HG03045 (cell line): ENCODE measurements at regions not wholly inside any gene's neighbourhood (a gene's known extent, or its start where the extent isn't known, plus 50 kb on each side); places are given as distances from the start of the nearest gene placed in this dataset.

Experiments used
- ATAC-seq: cut with Tn5 transposase; IDR thresholded peaks from one replicate; pipeline ENCODE4 v1.9.1; 2021; ENCODE audit warnings: mild to moderate bottlenecking, moderate library complexity; ENCODE audit not compliant: unreplicated experiment

DNA sequence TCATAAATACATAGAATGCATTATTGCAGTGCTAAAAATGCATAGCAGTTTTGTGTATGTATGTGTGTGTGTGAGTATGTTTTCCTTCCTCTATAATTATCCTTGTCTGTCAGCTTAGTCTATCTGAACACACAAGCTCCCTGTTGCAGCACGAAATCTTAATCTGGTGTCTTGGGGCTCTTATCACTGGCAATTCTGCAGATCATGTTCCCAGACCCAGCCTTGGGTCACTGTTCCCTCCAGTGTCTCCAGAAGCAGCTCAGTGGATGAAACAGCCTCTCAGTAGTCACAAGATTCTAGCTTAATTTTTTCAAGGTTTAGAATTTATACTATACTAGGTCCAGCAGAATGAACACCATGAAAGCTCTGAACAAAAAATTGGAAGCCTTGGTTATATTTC, 777.9 kb downstream of the MRPL39 start:
- ATAC-seq, result no peak

DNA sequence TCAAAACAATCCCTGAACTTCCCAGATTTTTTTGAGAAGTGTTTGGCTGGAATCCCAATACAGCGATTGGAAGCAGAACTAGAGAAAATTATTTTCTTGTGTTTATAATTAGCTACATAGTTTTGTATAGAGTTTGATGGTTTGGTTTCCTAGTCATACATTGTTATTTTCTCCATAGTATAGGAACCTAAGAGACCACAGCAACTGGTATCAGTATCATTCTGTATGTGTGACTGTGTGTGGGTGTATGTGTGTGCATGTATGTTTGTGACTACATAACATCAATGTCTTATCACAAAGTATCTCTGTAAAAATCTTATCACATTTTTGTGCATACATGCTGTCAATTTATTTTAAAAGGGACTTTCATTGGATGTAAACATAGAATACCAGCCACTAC, 780.5 kb downstream of the MRPL39 start:
- no peak for ATAC-seq

- no peak for ATAC-seq
Measured at GRCh38 chr21:24825348-24825747, 781.9 kb downstream of the MRPL39 start.

- ATAC-seq, result no peak
Measured at GRCh38 chr21:24824209-24824608, 783.1 kb downstream of the MRPL39 start.

- ATAC-seq, result no peak
Measured at GRCh38 chr21:24823247-24823646, 784.0 kb downstream of the MRPL39 start.

- ATAC-seq, result no peak
Measured at GRCh38 chr21:24785033-24785432, 822.2 kb downstream of the MRPL39 start.

GRCh38 chr21:24781146-24781545, 826.1 kb downstream of the MRPL39 start:
- no peak for ATAC-seq

GRCh38 chr21:24759348-24760075, 847.8 kb downstream of the MRPL39 start:
- ATAC-seq, result no peak

DNA sequence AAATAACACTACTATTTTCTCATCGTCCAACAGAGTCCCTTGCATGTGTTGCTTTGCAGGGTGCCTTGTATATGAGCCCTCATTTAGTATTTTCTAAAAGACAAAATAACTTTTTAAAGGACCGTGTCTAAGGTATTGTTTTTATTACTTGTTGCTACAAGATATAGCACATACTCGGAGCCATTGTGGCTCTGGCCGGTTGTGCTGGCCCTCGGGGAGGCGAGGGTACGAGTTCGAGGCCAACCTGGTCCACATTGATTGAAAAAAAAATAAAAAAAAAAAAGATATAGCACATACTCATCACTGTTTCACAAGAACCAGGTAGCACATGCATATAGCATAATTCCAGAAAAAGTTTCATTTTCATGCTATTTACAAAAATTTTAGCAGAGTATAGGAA, 869.2 kb downstream of the MRPL39 start:
- no peak for ATAC-seq

- ATAC-seq, result no peak
Measured at GRCh38 chr21:24737296-24737850, 869.9 kb downstream of the MRPL39 start.

DNA sequence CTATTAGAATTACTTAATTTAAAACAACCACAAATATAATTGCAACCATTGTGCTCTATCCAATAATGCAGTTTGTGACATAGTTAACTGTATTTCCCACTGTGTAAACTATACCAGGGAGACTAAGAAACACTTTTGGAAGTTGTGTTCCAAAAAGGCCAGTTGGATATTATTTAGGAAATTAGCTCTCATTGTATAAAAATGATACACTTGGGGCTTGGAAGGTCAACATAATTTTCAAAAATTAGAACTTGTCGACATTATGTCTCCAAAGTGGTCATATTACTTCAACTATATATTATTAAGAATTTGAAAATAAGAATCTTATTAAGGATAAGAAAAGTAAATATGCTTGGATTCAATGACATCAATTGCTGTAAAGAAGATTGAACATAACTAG, 876.6 kb downstream of the MRPL39 start:
- no peak for ATAC-seq

DNA sequence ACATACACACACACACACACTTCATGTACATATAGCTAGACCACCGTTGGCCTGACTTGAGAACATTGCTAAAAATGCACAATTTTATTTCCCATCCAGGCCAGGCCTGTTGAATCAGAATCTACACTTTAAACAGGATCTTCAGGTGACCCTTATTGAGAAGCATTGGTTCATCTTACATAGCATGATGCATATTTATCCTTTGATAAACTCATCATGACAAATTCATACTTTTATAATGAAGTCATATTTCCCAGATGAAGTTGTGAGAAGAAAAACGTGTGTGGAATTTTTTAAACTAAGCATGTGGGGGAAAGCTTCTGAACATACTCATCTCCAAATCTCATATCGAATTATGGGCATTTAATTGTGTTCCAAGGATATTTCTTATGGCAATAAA, 877.7 kb downstream of the MRPL39 start:
- no peak for ATAC-seq

- ATAC-seq, result no peak
Measured at GRCh38 chr21:24727803-24728440, 879.4 kb downstream of the MRPL39 start.

DNA sequence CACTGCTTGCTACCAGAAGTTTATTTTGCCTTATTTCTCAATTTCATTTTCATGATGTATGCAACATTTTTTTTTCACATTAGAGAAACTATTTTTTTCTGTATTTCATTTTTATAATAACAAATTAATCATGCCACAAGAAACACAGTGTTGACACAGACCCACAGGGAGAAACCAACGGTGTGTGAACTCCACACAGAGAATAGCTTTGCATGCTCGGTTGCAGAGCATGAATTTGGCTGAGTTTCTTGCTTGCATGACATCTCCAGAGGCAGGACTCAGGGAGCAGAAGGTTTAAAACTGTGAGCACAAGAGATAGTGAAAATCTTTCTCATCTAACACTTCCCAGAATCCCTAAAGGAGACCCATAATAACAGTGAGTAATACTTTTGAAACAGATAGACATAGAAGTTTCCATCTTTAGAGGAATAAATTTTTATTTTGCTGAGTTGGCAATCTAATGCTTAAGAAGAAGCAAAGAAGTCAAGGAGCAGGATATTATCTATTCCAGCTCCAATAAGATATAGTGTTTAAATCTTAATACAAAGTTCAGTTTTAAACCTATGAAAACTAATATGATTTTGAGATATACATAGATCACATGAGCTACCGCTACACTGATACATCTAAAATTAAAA, 890.9 kb downstream of the MRPL39 start:
- ATAC-seq, result no peak

DNA sequence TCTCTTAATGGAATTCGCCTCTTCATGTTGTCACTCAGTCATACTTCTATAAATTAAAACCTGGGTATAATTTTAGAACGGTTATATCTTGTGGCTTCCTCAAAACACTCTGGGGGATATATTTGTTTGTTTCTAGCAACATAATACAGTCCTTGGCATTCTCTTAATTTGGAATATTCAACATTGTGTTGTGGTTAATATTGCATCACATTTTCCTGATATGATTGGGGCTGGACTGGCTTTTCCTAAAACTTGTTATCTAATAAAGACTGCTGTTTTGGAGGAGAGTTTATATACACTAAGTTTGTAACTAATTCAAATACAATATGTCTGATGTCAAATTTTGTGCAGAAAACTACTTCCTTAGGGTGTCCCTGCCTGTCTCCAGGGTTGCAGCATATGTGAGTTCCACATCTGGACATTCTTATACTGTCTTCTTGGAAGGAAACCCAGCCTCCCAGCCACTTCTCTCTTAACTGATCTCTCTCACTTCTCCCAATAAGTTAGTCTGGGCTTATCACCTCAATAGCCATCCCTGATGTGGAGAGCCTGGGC, 892.6 kb downstream of the MRPL39 start:
- ATAC-seq, result no peak

DNA sequence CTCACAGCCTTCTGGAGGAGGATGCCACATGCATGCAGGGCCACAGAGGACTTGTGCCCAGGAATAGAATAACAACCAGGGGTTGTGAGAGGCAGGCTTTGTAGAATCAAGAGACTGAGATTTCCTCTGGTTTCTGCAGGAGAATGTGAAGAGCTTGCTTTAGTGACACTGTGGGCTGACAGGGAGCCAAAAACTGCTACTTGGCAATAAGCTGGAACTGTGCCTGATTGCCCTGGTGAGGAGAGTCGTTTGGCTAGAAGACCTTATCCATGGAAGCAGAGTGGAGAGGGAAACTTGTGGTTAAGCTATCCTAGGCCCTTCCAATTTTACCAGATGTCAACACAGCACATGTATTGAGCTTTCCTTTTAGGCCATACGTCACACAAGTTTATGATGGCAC, 902.1 kb downstream of the MRPL39 start:
- no peak for ATAC-seq

- ATAC-seq, result no peak
Measured at GRCh38 chr21:24693779-24694178, 913.5 kb downstream of the MRPL39 start.

DNA sequence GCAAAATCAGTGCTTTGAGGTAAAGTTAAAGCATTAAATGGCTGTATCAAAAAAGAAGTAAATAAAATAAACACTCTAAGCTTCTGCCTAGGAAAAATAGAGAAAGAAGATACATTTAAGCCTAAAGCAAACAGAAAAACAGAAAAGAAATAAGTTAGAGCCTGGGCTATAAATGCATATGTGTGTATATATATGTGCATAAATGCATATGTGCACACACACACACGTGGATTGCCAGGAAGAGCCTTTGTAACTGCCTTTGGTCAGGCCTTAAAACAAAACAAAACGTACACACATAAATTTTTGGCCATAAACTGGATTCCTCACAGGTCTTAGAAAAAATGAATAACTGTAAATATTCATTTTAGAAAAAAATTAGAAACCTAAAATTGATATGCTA, 925.8 kb downstream of the MRPL39 start:
- ATAC-seq, result no peak

- ATAC-seq, result no peak
Measured at GRCh38 chr21:24671901-24672300, 935.4 kb downstream of the MRPL39 start.

DNA sequence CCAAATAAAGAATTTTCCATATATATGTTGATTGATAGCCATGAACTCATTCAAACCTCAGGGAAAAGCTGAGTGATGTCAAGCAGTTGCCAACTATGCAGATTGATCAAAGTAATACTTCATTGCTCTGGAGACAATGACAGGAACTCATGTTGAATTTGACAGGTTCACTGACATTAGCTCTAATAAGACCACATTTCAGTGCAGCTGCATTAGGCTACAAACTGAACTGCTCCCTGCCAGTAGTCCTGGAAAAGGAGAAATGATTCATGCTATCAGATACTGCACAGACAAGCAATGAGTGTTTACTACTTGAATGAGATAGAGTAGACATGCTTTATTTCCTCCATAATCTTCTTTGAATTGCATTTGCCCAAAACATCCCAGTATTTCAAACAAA, 948.4 kb downstream of the MRPL39 start:
- no peak for ATAC-seq

- no peak for ATAC-seq
Measured at GRCh38 chr21:24658026-24658425, 949.3 kb downstream of the MRPL39 start.

DNA sequence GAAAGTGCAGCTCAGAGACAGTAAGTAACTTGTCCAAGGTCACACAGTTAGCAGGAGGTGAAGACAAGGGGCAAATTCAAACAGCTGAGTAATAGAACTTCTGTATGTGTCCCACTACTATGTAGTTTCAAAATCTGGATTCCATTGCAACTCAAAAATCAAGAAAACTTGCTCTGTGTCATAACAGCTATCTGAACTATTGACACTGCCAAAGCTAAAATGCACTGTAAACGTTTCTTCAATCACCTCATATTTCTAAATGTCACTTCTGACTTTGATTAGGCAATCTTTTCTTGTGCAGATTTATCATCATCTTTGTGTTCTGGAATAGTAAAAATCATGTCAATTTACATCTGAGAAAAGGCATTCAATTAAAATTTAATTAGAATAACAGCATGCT, 957.6 kb downstream of the MRPL39 start:
- no peak for ATAC-seq
